Iris pigment epithelial cell (primary cell): ENCODE measurements at regions not wholly inside any gene's neighbourhood (a gene's known extent, or its start where the extent isn't known, plus 50 kb on each side); places are given as distances from the start of the nearest gene placed in this dataset.
"Not testable (repeated sequence)": the region's sequence is repeated elsewhere in the genome, so short reads cannot be mapped to it uniquely, and the experiment has no call there.

Experiments used
- DNase-seq: peaks from one replicate; pipeline ENCODE4 v3.0.0-alpha.2; 2011; ENCODE audit warnings: low read depth

- no peak for DNase-seq
These were observed 65.3 kb upstream of the PTGDR start for GRCh38 chr14:52202151-52202550.

GRCh38 chr14:52190337-52190931 is 77.1 kb upstream of the PTGDR start:
- DNase-seq = no peak

- DNase-seq = peak; percentile 7
These were observed 78.2 kb upstream of the PTGDR start for GRCh38 chr14:52189325-52189724.

- peak; percentile 27 for DNase-seq
These were observed 79.1 kb upstream of the PTGDR start for GRCh38 chr14:52188381-52188780.

- no peak for DNase-seq
These were observed 82.3 kb upstream of the PTGDR start for GRCh38 chr14:52185178-52185577.

GRCh38 chr14:52182853-52183252 is 84.6 kb upstream of the PTGDR start:
- no peak for DNase-seq

GRCh38 chr14:52179141-52179790 is 88.2 kb upstream of the PTGDR start:
- no peak for DNase-seq

GRCh38 chr14:52175982-52176502 is 91.5 kb upstream of the PTGDR start:
- no peak for DNase-seq

GRCh38 chr14:52171932-52172331 is 95.6 kb upstream of the PTGDR start:
- peak; percentile 5 for DNase-seq

GRCh38 chr14:52166822-52167221 is 98.0 kb upstream of the NID2 start:
- no peak for DNase-seq

GRCh38 chr14:52155651-52156213 is 86.9 kb upstream of the NID2 start:
- no peak for DNase-seq

- DNase-seq = no peak
These were observed 86.3 kb upstream of the NID2 start for GRCh38 chr14:52154992-52155650.

GRCh38 chr14:52153939-52154338 is 85.1 kb upstream of the NID2 start:
- no peak for DNase-seq

- no peak for DNase-seq
These were observed 81.3 kb upstream of the NID2 start for GRCh38 chr14:52150162-52150561.

- no peak for DNase-seq
These were observed 79.5 kb upstream of the NID2 start for GRCh38 chr14:52148371-52148770.

GRCh38 chr14:52146504-52146903 is 77.6 kb upstream of the NID2 start:
- peak; percentile 21 for DNase-seq

- DNase-seq = not testable (repeated sequence)
These were observed 75.2 kb upstream of the NID2 start for GRCh38 chr14:52144099-52144498.

GRCh38 chr14:52142504-52142903 is 73.6 kb upstream of the NID2 start:
- no peak for DNase-seq

GRCh38 chr14:52131640-52132320 is 62.9 kb upstream of the NID2 start:
- DNase-seq = peak; percentile 95

GRCh38 chr14:52129721-52130120 is 60.9 kb upstream of the NID2 start:
- peak; percentile 27 for DNase-seq

GRCh38 chr14:52125885-52126284 is 57.0 kb upstream of the NID2 start:
- DNase-seq = no peak
